ENCODE measurements at regions not wholly inside any gene's neighbourhood (a gene's known extent, or its start where the extent isn't known, plus 50 kb on each side); places are given as distances from the start of the nearest gene placed in this dataset.

- TF ChIP-seq CTCF (IDR thresholded peaks at IDR 0.05): no peak
- no peaks in the 10 kb centered on the region for H3K9me3 ChIP-seq
- H3K36me3 ChIP-seq: no peaks in the 10 kb centered on the region
- no peaks in the 10 kb centered on the region for H3K4me1 ChIP-seq
- H3K4me3 ChIP-seq: no peak overlapping the region
- H3K27me3 ChIP-seq: no peaks in the 10 kb centered on the region
- no peak overlapping the region for H3K9ac ChIP-seq (ENCODE audit: low read depth in 2 of 2, low read length in 2 of 2)
- intact Hi-C loops (cut with DNase I): no loop called here
- no peak overlapping the region for H3K27ac ChIP-seq
- no peak for DNase-seq
These were observed 188.6 kb downstream of the MDFIC start for GRCh38 chr7:115110523-115110922.

- Histone ChIP-seq H3K36me3 (no peaks in the 10 kb centered on the region), H3K9me3 (no peaks in the 10 kb centered on the region), H3K27me3 (no peaks in the 10 kb centered on the region), H3K9ac (ENCODE audit: low read depth in 2 of 2, low read length in 2 of 2) (no peak overlapping the region), H3K4me1 (no peaks in the 10 kb centered on the region), H3K4me3 (no peak overlapping the region), H3K27ac (no peak overlapping the region)
- TF ChIP-seq CTCF (IDR thresholded peaks at IDR 0.05): no peak
- intact Hi-C loops (cut with DNase I): no loop called here
- DNase-seq: no peak
These were observed 184.4 kb downstream of the MDFIC start for GRCh38 chr7:115106316-115106715.

- Histone ChIP-seq H3K27me3 (no peaks in the 10 kb centered on the region), H3K4me1 (no peaks in the 10 kb centered on the region), H3K4me3 (no peak overlapping the region), H3K9me3 (no peaks in the 10 kb centered on the region), H3K27ac (no peak overlapping the region), H3K9ac (ENCODE audit: low read depth in 2 of 2, low read length in 2 of 2) (no peak overlapping the region), H3K36me3 (no peaks in the 10 kb centered on the region)
- intact Hi-C loops (cut with DNase I): no loop called here
- DNase-seq: no peak
- no peak for TF ChIP-seq CTCF (IDR thresholded peaks at IDR 0.05)
These were observed 180.8 kb downstream of the MDFIC start for GRCh38 chr7:115102738-115103137.

- no peaks in the 10 kb centered on the region for H3K4me1 ChIP-seq
- H3K27me3 ChIP-seq: no peaks in the 10 kb centered on the region
- H3K9me3 ChIP-seq: no peaks in the 10 kb centered on the region
- TF ChIP-seq CTCF (IDR thresholded peaks at IDR 0.05): no peak
- no peak overlapping the region for H3K9ac ChIP-seq (ENCODE audit: low read depth in 2 of 2, low read length in 2 of 2)
- DNase-seq: no peak
- intact Hi-C loops (cut with DNase I): no loop called here
- no peak overlapping the region for H3K27ac ChIP-seq
- H3K4me3 ChIP-seq: no peak overlapping the region
- H3K36me3 ChIP-seq: no peaks in the 10 kb centered on the region
These were observed 179.3 kb downstream of the MDFIC start for GRCh38 chr7:115101199-115101598.

GRCh38 chr7:115099906-115100305, 178.0 kb downstream of the MDFIC start:
- H3K27ac ChIP-seq: no peak overlapping the region
- no peaks in the 10 kb centered on the region for H3K36me3 ChIP-seq
- no peaks in the 10 kb centered on the region for H3K4me1 ChIP-seq
- H3K4me3 ChIP-seq: no peak overlapping the region
- no peak for DNase-seq
- intact Hi-C loops (cut with DNase I): no loop called here
- no peaks in the 10 kb centered on the region for H3K9me3 ChIP-seq
- H3K9ac ChIP-seq (ENCODE audit: low read depth in 2 of 2, low read length in 2 of 2): no peak overlapping the region
- TF ChIP-seq CTCF (IDR thresholded peaks at IDR 0.05): no peak
- H3K27me3 ChIP-seq: no peaks in the 10 kb centered on the region

- Histone ChIP-seq H3K4me3 (no peak overlapping the region), H3K36me3 (no peaks in the 10 kb centered on the region), H3K9ac (ENCODE audit: low read depth in 2 of 2, low read length in 2 of 2) (no peak overlapping the region), H3K27me3 (no peaks in the 10 kb centered on the region), H3K4me1 (no peaks in the 10 kb centered on the region), H3K9me3 (no peaks in the 10 kb centered on the region), H3K27ac (no peak overlapping the region)
- no peak for TF ChIP-seq CTCF (IDR thresholded peaks at IDR 0.05)
- intact Hi-C loops (cut with DNase I): no loop called here
- no peak for DNase-seq
These were observed 175.3 kb downstream of the MDFIC start for GRCh38 chr7:115097175-115097671.

All from colonic mucosa (tissue), 4 donors.